H1 (cell line): ENCODE measurements at regions not wholly inside any gene's neighbourhood (a gene's known extent, or its start where the extent isn't known, plus 50 kb on each side); places are given as distances from the start of the nearest gene placed in this dataset.

ENCODE experiments used
- CTCF ChIA-PET: fragments of 300-600 bp; sonication (Branson Sonifier 250); formaldehyde crosslinking; loops from one replicate; lab custom pipeline; 2021; ENCODE audit not compliant: partially characterized antibody; lab: Charles Lee
- POLR2A ChIA-PET: fragments of 300-600 bp; sonication (Branson Sonifier 250); formaldehyde crosslinking; loops from one replicate; lab custom pipeline; 2021; ENCODE audit warnings: inconsistent platforms; ENCODE audit not compliant: partially characterized antibody; lab: Charles Lee
- DNase-seq, 2 experiments: peaks; one replicate each; pipeline versions ENCODE4 v3.0.0 to v3.0.0-alpha.2; 2010 to 2022; ENCODE audit warnings: low spot score in 2 of 2, low read depth in 1 of 2, mixed read lengths in 1 of 2
- FAIRE-seq: peaks from 2 replicates; lab custom pipeline; 2011; peaks lifted over from hg19 to GRCh38; lab: Jason Lieb, UNC
- H2AFZ ChIP-seq: 2 replicates; pipeline ENCODE4 v1.8.1; 2012; ENCODE audit warnings: low read length, inconsistent platforms
- H2AK5ac ChIP-seq: 2 replicates; pipeline ENCODE4 v1.6.1; 2013; ENCODE audit warnings: low read depth, low read length
- H2BK120ac ChIP-seq: replicated peaks from 2 replicates; pipeline ENCODE3; 2013; ENCODE audit warnings: low read depth, low read length, inconsistent platforms
- H2BK12ac ChIP-seq: 2 replicates; pipeline ENCODE4 v1.6.1; 2013; ENCODE audit warnings: low read depth, low read length
- H2BK15ac ChIP-seq: 2 replicates; pipeline ENCODE4 v1.6.1; 2013; ENCODE audit warnings: low read length
- H2BK20ac ChIP-seq: 2 replicates; pipeline ENCODE4 v1.6.1; 2013; ENCODE audit warnings: low read length
- H2BK5ac ChIP-seq: 2 replicates; pipeline ENCODE4 v1.6.1; 2013; ENCODE audit warnings: low read depth, low read length
- H3K14ac ChIP-seq: 2 replicates; pipeline ENCODE4 v1.6.1; 2013; ENCODE audit warnings: inconsistent platforms; ENCODE audit not compliant: insufficient read length
- H3K18ac ChIP-seq: 2 replicates; pipeline ENCODE4 v1.6.1; 2013; ENCODE audit warnings: low read length; ENCODE audit errors: extremely low read depth
- H3K23ac ChIP-seq: 2 replicates; pipeline ENCODE4 v1.6.1; 2013; ENCODE audit warnings: inconsistent platforms; ENCODE audit not compliant: insufficient read length
- H3K23me2 ChIP-seq: 2 replicates; pipeline ENCODE4 v1.6.1; 2013; ENCODE audit warnings: low read depth, low read length
- H3K27ac ChIP-seq: 2 replicates; pipeline ENCODE4 v1.6.1; 2011; ENCODE audit warnings: low read depth, low read length, inconsistent platforms
- H3K27me3 ChIP-seq, 4 experiments: replicated peaks in 1 of 4; 1 replicate in 1 of 4; 2 replicates in 3 of 4; pipeline versions ENCODE4 v1.6.1 to v1.8.1; 2011 to 2013; ENCODE audit warnings: low read length in 3 of 4, mild to moderate bottlenecking in 3 of 4, inconsistent platforms in 2 of 4, mixed read lengths in 2 of 4, moderate library complexity in 1 of 4; ENCODE audit not compliant: control insufficient read depth in 3 of 4, insufficient read depth in 3 of 4; ENCODE audit errors: extremely low read depth in 1 of 4
- H3K36me3 ChIP-seq, 4 experiments: 2 replicates each; pipeline versions ENCODE4 v1.6.1 to v1.8.1; 2011 to 2013; ENCODE audit warnings: mild to moderate bottlenecking in 4 of 4, low read length in 3 of 4, moderate library complexity in 2 of 4, control low read depth in 1 of 4, inconsistent platforms in 1 of 4; ENCODE audit not compliant: insufficient read depth in 4 of 4, control insufficient read depth in 2 of 4
- H3K4ac ChIP-seq: replicated peaks from 2 replicates; pipeline ENCODE3; 2013; ENCODE audit warnings: low read length, low read depth, mixed read lengths, inconsistent platforms; ENCODE audit not compliant: insufficient read length
- H3K4me1 ChIP-seq, 4 experiments: replicated peaks in 1 of 4; 1 replicate in 1 of 4; 2 replicates in 3 of 4; pipeline versions ENCODE4 v1.6.1 to v1.8.1; 2011 to 2013; ENCODE audit warnings: low read length in 3 of 4, inconsistent platforms in 2 of 4, mixed read lengths in 1 of 4; ENCODE audit not compliant: insufficient read depth in 4 of 4, control insufficient read depth in 3 of 4
- H3K4me2 ChIP-seq, 2 experiments: 2 replicates each; pipeline versions ENCODE4 v1.6.1 to v1.8.1; 2011 to 2013; ENCODE audit warnings: low read depth in 2 of 2, low read length in 2 of 2, control low read depth in 1 of 2, inconsistent platforms in 1 of 2, mild to moderate bottlenecking in 1 of 2; ENCODE audit not compliant: insufficient read depth in 1 of 2
- H3K4me3 ChIP-seq, 4 experiments: fragments of 200-600, 300-600 bp in 1 of 4; sonication (generic), shearing (Covaris generic), sonication (Bioruptor Twin) in 1 of 4; 2 replicates each; pipeline versions ENCODE4 v1.5.1 to v1.8.1; 2011 to 2016; ENCODE audit warnings: low read length in 4 of 4, low read depth in 3 of 4, control low read depth in 2 of 4, inconsistent platforms in 2 of 4, mild to moderate bottlenecking in 2 of 4, mixed read lengths in 1 of 4, moderate library complexity in 1 of 4; ENCODE audit not compliant: insufficient read depth in 2 of 4; ENCODE audit errors: extremely low read depth in 1 of 4
- H3K56ac ChIP-seq: replicated peaks from 2 replicates; pipeline ENCODE3; 2013; ENCODE audit warnings: low read depth, mild to moderate bottlenecking, mixed read lengths, low read length, inconsistent platforms; ENCODE audit not compliant: insufficient read length
- H3K79me1 ChIP-seq: 2 replicates; pipeline ENCODE4 v1.6.1; 2013; ENCODE audit warnings: low read depth, low read length, control low read depth
- H3K79me2 ChIP-seq, 2 experiments: 2 replicates each; pipeline versions ENCODE4 v1.6.1 to v1.8.1; 2012 to 2013; ENCODE audit warnings: low read length in 2 of 2, mild to moderate bottlenecking in 2 of 2, inconsistent platforms in 1 of 2; ENCODE audit not compliant: insufficient read depth in 2 of 2, control insufficient read depth in 1 of 2
- H3K9ac ChIP-seq, 4 experiments: replicated peaks in 1 of 4; 1 replicate in 1 of 4; 2 replicates in 3 of 4; pipeline versions ENCODE4 v1.6.1 to v1.8.1; 2011 to 2013; ENCODE audit warnings: low read depth in 3 of 4, low read length in 3 of 4, control low read depth in 2 of 4, mild to moderate bottlenecking in 2 of 4, moderate library complexity in 2 of 4, inconsistent platforms in 1 of 4; ENCODE audit errors: extremely low read depth in 1 of 4
- H3K9me3 ChIP-seq, 2 experiments: 2 replicates each; pipeline versions ENCODE4 v1.6.1 to v1.8.1; 2012 to 2013; ENCODE audit warnings: mild to moderate bottlenecking in 2 of 2, moderate library complexity in 2 of 2, control low read depth in 1 of 2, inconsistent platforms in 1 of 2, low read depth in 1 of 2, low read length in 1 of 2, mixed read lengths in 1 of 2; ENCODE audit not compliant: insufficient read depth in 2 of 2
- H4K20me1 ChIP-seq, 2 experiments: replicated peaks in 1 of 2; 2 replicates each; pipeline versions ENCODE3 to v1.8.1; 2011 to 2013; ENCODE audit warnings: inconsistent platforms in 2 of 2, low read length in 2 of 2, mild to moderate bottlenecking in 1 of 2; ENCODE audit not compliant: insufficient read depth in 2 of 2, control insufficient read depth in 1 of 2
- H4K5ac ChIP-seq: 2 replicates; pipeline ENCODE4 v1.6.1; 2013; ENCODE audit warnings: low read length, low read depth, mixed read lengths, inconsistent platforms; ENCODE audit not compliant: insufficient read length
- H4K8ac ChIP-seq: 2 replicates; pipeline ENCODE4 v1.8.0; 2013; ENCODE audit warnings: mild to moderate bottlenecking, moderate library complexity, low read length, inconsistent platforms; ENCODE audit not compliant: insufficient read depth; ENCODE audit errors: extremely low read depth
- H4K91ac ChIP-seq: replicated peaks from 2 replicates; pipeline ENCODE3; 2013; ENCODE audit warnings: low read length, mixed read lengths, inconsistent platforms; ENCODE audit not compliant: insufficient read length
- CBX5 ChIP-seq: fragments of 300-800, 300-1000 bp; sonication (generic); IDR thresholded peaks from 2 replicates; pipeline ENCODE4 v1.7.1; 2016; ENCODE audit warnings: antibody characterized with exemption, low read length, low read depth
- SRF ChIP-seq: IDR thresholded peaks from 2 replicates; pipeline ENCODE4 v1.6.1; 2011; ENCODE audit warnings: mild to moderate bottlenecking, low read depth, low read length, moderate library complexity
- SUZ12 ChIP-seq: fragments of 200-600 bp; sonication (generic); IDR thresholded peaks from 2 replicates; pipeline ENCODE4 v1.6.1; 2012; ENCODE audit warnings: mild to moderate bottlenecking, inconsistent platforms, low read length, moderate library complexity, mixed read lengths
- WGBS, 2 experiments: shearing (Covaris generic) in 1 of 2; methylation state at CpG; one replicate each; pipeline versions ENCODE4 v1.1.6 to v1.1.7; 2013 to 2015; ENCODE audit warnings: low lambda C conversion rate in 2 of 2, mixed read lengths in 2 of 2, inconsistent platforms in 1 of 2, low coverage in 1 of 2, missing lambda C conversion rate in 1 of 2; ENCODE audit not compliant: insufficient replicate concordance in 2 of 2, insufficient coverage in 1 of 2, insufficient read length in 1 of 2; ENCODE audit errors: extremely low coverage in 1 of 2, missing lambda C conversion rate in 1 of 2; 5-methylcytosine and 5-hydroxymethylcytosine counted together

GRCh38 chr3:145190138-145190537, 970.8 kb downstream of the PLOD2 start:
- no peak overlapping the region for H3K18ac ChIP-seq
- FAIRE-seq: no peak

More at GRCh38 chr3:145190138-145190537, 970.8 kb downstream of the PLOD2 start:
- no CpG with 5 or more reads among the region's 2 CpGs for WGBS, 2 experiments
- H3K23me2 ChIP-seq: no peaks in the 10 kb centered on the region
- no peak overlapping the region for H4K5ac ChIP-seq
- no peak overlapping the region for H3K4me3 ChIP-seq
- H2BK120ac ChIP-seq: no peak overlapping the region
- no peaks in the 10 kb centered on the region for H3K27me3 ChIP-seq
- H3K4me2 ChIP-seq: no peak overlapping the region
- H3K79me2 ChIP-seq: no peaks in the 10 kb centered on the region
- H3K79me1 ChIP-seq: no peaks in the 10 kb centered on the region
- no peak overlapping the region for H3K14ac ChIP-seq
- no peak overlapping the region for H4K8ac ChIP-seq
- no peak overlapping the region for H2AK5ac ChIP-seq
- no peaks in the 10 kb centered on the region for H3K36me3 ChIP-seq
- no peak overlapping the region for H2BK20ac ChIP-seq
- POLR2A ChIA-PET: no interaction called here
- no peak overlapping the region for H4K91ac ChIP-seq
- no peak for DNase-seq
- H2AFZ ChIP-seq: no peak overlapping the region
- no peak overlapping the region for H3K23ac ChIP-seq
- no peak overlapping the region for H3K27ac ChIP-seq
- H3K4ac ChIP-seq: no peak overlapping the region
- H4K20me1 ChIP-seq: no peaks in the 10 kb centered on the region
- H3K56ac ChIP-seq: no peak overlapping the region
- H2BK12ac ChIP-seq: no peak overlapping the region
- no peak for TF ChIP-seq CBX5
- TF ChIP-seq SRF: peak; percentile 85
- TF ChIP-seq SUZ12: no peak
- no peak overlapping the region for H2BK15ac ChIP-seq
- H2BK5ac ChIP-seq: no peak overlapping the region
- H3K9me3 ChIP-seq: no peaks in the 10 kb centered on the region
- CTCF ChIA-PET: no interaction called here
- H3K4me1 ChIP-seq: no peaks in the 10 kb centered on the region
- H3K9ac ChIP-seq: no peak overlapping the region
